Memory B cell (primary cell): ENCODE measurements at regions not wholly inside any gene's neighbourhood (a gene's known extent, or its start where the extent isn't known, plus 50 kb on each side); places are given as distances from the start of the nearest gene placed in this dataset.
"Not testable (repeated sequence)": the region's sequence is repeated elsewhere in the genome, so short reads cannot be mapped to it uniquely, and the experiment has no call there.

ENCODE experiments used
- ATAC-seq: fragments of 150-1000 bp; cut with Tn5 transposase; 2 replicates; pipeline ENCODE4 v1.10.0; 2021; ENCODE audit warnings: low read depth, mild to moderate bottlenecking, moderate library complexity
- DNase-seq, 2 donors: peaks; one replicate each; pipeline ENCODE4 v3.0.0; 2022; ENCODE audit warnings: low spot score in 2 of 2
- H3K27ac Mint-ChIP-seq: one replicate; pipeline ENCODE4 v1.8.0; 2022; ENCODE audit warnings: mild to moderate bottlenecking, moderate library complexity, mixed read lengths
- H3K27me3 Mint-ChIP-seq: one replicate; pipeline ENCODE4 v1.8.0; 2022; ENCODE audit warnings: mixed read lengths
- H3K36me3 Mint-ChIP-seq: one replicate; pipeline ENCODE4 v1.8.0; 2022; ENCODE audit warnings: mild to moderate bottlenecking, mixed read lengths
- H3K4me1 Mint-ChIP-seq: one replicate; pipeline ENCODE4 v1.8.0; 2022; ENCODE audit warnings: mixed read lengths
- H3K4me3 Mint-ChIP-seq: one replicate; pipeline ENCODE4 v1.8.0; 2022; ENCODE audit warnings: mild to moderate bottlenecking, moderate library complexity, mixed read lengths
- H3K9me3 Mint-ChIP-seq: one replicate; pipeline ENCODE4 v1.8.0; 2022; ENCODE audit warnings: mixed read lengths

GRCh38 chr11:122604621-122605020, 50.9 kb upstream of the UBASH3B start:
- no peaks in the 10 kb centered on the region for H3K4me1 Mint-ChIP-seq
- no peak overlapping the region for H3K27ac Mint-ChIP-seq
- no peaks in the 10 kb centered on the region for H3K9me3 Mint-ChIP-seq
- DNase-seq (no peak), ATAC-seq (no peak)
- no peak overlapping the region for H3K4me3 Mint-ChIP-seq
- no peaks in the 10 kb centered on the region for H3K36me3 Mint-ChIP-seq
- H3K27me3 Mint-ChIP-seq: peaks cover 16% of the 10 kb centered on the region

- no peak for ATAC-seq
- Mint-ChIP-seq H3K9me3 (no peaks in the 10 kb centered on the region), H3K4me1 (no peaks in the 10 kb centered on the region), H3K27ac (no peak overlapping the region), H3K36me3 (no peaks in the 10 kb centered on the region), H3K4me3 (no peak overlapping the region), H3K27me3 (peaks cover 15% of the 10 kb centered on the region)
- no peak for DNase-seq
These were observed 54.1 kb upstream of the UBASH3B start for GRCh38 chr11:122601141-122602125.

- Mint-ChIP-seq H3K27ac (no peak overlapping the region), H3K4me3 (no peak overlapping the region), H3K36me3 (no peaks in the 10 kb centered on the region), H3K9me3 (no peaks in the 10 kb centered on the region), H3K27me3 (peaks cover 15% of the 10 kb centered on the region), H3K4me1 (no peaks in the 10 kb centered on the region)
- ATAC-seq (no peak), DNase-seq (no peak)
These were observed 55.2 kb upstream of the UBASH3B start for GRCh38 chr11:122600290-122600689.

- Mint-ChIP-seq H3K4me3 (no peak overlapping the region), H3K27ac (no peak overlapping the region), H3K27me3 (peaks cover 13% of the 10 kb centered on the region), H3K36me3 (no peaks in the 10 kb centered on the region), H3K4me1 (no peaks in the 10 kb centered on the region), H3K9me3 (no peaks in the 10 kb centered on the region)
- ATAC-seq (no peak), DNase-seq (no peak)
These were observed 56.1 kb upstream of the UBASH3B start for GRCh38 chr11:122599434-122599833.

- H3K27ac Mint-ChIP-seq: no peak overlapping the region
- H3K4me1 Mint-ChIP-seq: no peaks in the 10 kb centered on the region
- no peaks in the 10 kb centered on the region for H3K9me3 Mint-ChIP-seq
- peaks cover 12% of the 10 kb centered on the region for H3K27me3 Mint-ChIP-seq
- no peak overlapping the region for H3K4me3 Mint-ChIP-seq
- ATAC-seq (no peak), DNase-seq (no peak)
- no peaks in the 10 kb centered on the region for H3K36me3 Mint-ChIP-seq
These were observed 56.6 kb upstream of the UBASH3B start for GRCh38 chr11:122598971-122599370.

GRCh38 chr11:122597511-122597910, 58.0 kb upstream of the UBASH3B start:
- Mint-ChIP-seq H3K27me3 (peaks cover 9% of the 10 kb centered on the region), H3K36me3 (no peaks in the 10 kb centered on the region), H3K4me3 (no peak overlapping the region), H3K9me3 (no peaks in the 10 kb centered on the region), H3K4me1 (no peaks in the 10 kb centered on the region), H3K27ac (no peak overlapping the region)
- no peak for ATAC-seq
- no peak for DNase-seq

GRCh38 chr11:122594986-122595645, 60.4 kb upstream of the UBASH3B start:
- DNase-seq (no peak), ATAC-seq (no peak)
- Mint-ChIP-seq H3K27ac (no peak overlapping the region), H3K9me3 (no peaks in the 10 kb centered on the region), H3K36me3 (no peaks in the 10 kb centered on the region), H3K27me3 (peaks cover 6% of the 10 kb centered on the region), H3K4me3 (no peak overlapping the region), H3K4me1 (no peaks in the 10 kb centered on the region)

GRCh38 chr11:122593473-122594420, 61.8 kb upstream of the UBASH3B start:
- Mint-ChIP-seq H3K4me1 (no peaks in the 10 kb centered on the region), H3K27ac (no peak overlapping the region), H3K4me3 (no peak overlapping the region), H3K9me3 (no peaks in the 10 kb centered on the region), H3K27me3 (peaks cover 4% of the 10 kb centered on the region), H3K36me3 (no peaks in the 10 kb centered on the region)
- no peak for DNase-seq
- no peak for ATAC-seq

- Mint-ChIP-seq H3K9me3 (peaks cover 2% of the 10 kb centered on the region), H3K4me1 (no peaks in the 10 kb centered on the region), H3K27me3 (peaks cover 6% of the 10 kb centered on the region), H3K36me3 (no peaks in the 10 kb centered on the region), H3K27ac (no peak overlapping the region), H3K4me3 (no peak overlapping the region)
- DNase-seq (no peak), ATAC-seq (no peak)
These were observed 62.9 kb upstream of the UBASH3B start for GRCh38 chr11:122592641-122593040.

GRCh38 chr11:122584670-122585069, 70.9 kb upstream of the UBASH3B start:
- peaks cover 8% of the 10 kb centered on the region for H3K27me3 Mint-ChIP-seq
- peaks cover 6% of the 10 kb centered on the region for H3K4me1 Mint-ChIP-seq
- no peaks in the 10 kb centered on the region for H3K36me3 Mint-ChIP-seq
- H3K9me3 Mint-ChIP-seq: peaks cover 5% of the 10 kb centered on the region
- ATAC-seq: no peak
- no peak for DNase-seq
- no peak overlapping the region for H3K4me3 Mint-ChIP-seq
- no peak overlapping the region for H3K27ac Mint-ChIP-seq

GRCh38 chr11:122580071-122580470, 75.5 kb upstream of the UBASH3B start:
- not testable (repeated sequence) for H3K9me3 Mint-ChIP-seq, H3K36me3 Mint-ChIP-seq, H3K4me3 Mint-ChIP-seq, ATAC-seq, H3K27me3 Mint-ChIP-seq, DNase-seq, H3K4me1 Mint-ChIP-seq, H3K27ac Mint-ChIP-seq

GRCh38 chr11:122578171-122578825, 77.2 kb upstream of the UBASH3B start:
- peaks cover 3% of the 10 kb centered on the region for H3K27me3 Mint-ChIP-seq
- ATAC-seq (no peak), DNase-seq (no peak)
- H3K4me3 Mint-ChIP-seq: no peak overlapping the region
- peaks cover 6% of the 10 kb centered on the region for H3K4me1 Mint-ChIP-seq
- H3K27ac Mint-ChIP-seq: no peak overlapping the region
- no peaks in the 10 kb centered on the region for H3K36me3 Mint-ChIP-seq
- H3K9me3 Mint-ChIP-seq: no peaks in the 10 kb centered on the region

- Mint-ChIP-seq H3K36me3 (peaks cover 1% of the 10 kb centered on the region), H3K27ac (no peak overlapping the region), H3K4me3 (no peak overlapping the region), H3K4me1 (no peaks in the 10 kb centered on the region), H3K9me3 (no peaks in the 10 kb centered on the region), H3K27me3 (peaks cover 4% of the 10 kb centered on the region)
- no peak for DNase-seq
- no peak for ATAC-seq
These were observed 82.9 kb upstream of the UBASH3B start for GRCh38 chr11:122572592-122572991.
